CD4-positive, alpha-beta memory T cell (primary cell): ENCODE measurements at regions not wholly inside any gene's neighbourhood (a gene's known extent, or its start where the extent isn't known, plus 50 kb on each side); places are given as distances from the start of the nearest gene placed in this dataset.

Source experiments
- CTCF ChIA-PET: fragments of 350-600 bp; sonication (Branson Sonifier 250); formaldehyde crosslinking; loops from one replicate; lab custom pipeline; 2021; ENCODE audit warnings: inconsistent platforms; ENCODE audit not compliant: partially characterized antibody; lab: Charles Lee
- POLR2A ChIA-PET: fragments of 350-600 bp; sonication (Branson Sonifier 250); formaldehyde crosslinking; loops from one replicate; lab custom pipeline; 2021; ENCODE audit not compliant: partially characterized antibody; lab: Charles Lee
- DNase-seq, 5 donors: peaks; one replicate each; pipeline versions ENCODE4 v3.0.0 to v3.0.0-alpha.2; 2020 to 2022; ENCODE audit warnings: mixed read lengths in 1 of 5
- H3K27ac ChIP-seq: one replicate; pipeline ENCODE4 v1.7.0; 2013; ENCODE audit warnings: low read depth, low read length
- H3K27me3 ChIP-seq: 2 replicates; pipeline ENCODE4 v1.7.0; 2013; ENCODE audit warnings: mild to moderate bottlenecking, low read length, moderate library complexity; ENCODE audit not compliant: insufficient read depth
- H3K36me3 ChIP-seq: 2 replicates; pipeline ENCODE4 v1.7.0; 2013; ENCODE audit warnings: mild to moderate bottlenecking, low read length, moderate library complexity; ENCODE audit not compliant: insufficient read depth
- H3K4me1 ChIP-seq: 2 replicates; pipeline ENCODE4 v1.7.0; 2013; ENCODE audit warnings: mild to moderate bottlenecking, low read length, moderate library complexity; ENCODE audit not compliant: insufficient read depth
- H3K4me3 ChIP-seq, 2 donors: one replicate each; pipeline ENCODE4 v1.7.0; 2013; ENCODE audit warnings: low read length in 2 of 2, mild to moderate bottlenecking in 1 of 2
- H3K9me3 ChIP-seq, 2 donors: one replicate each; pipeline ENCODE4 v1.7.0; 2013; ENCODE audit warnings: low read length in 2 of 2, control low read depth in 1 of 2; ENCODE audit not compliant: control insufficient read depth in 1 of 2
- H3K27ac Mint-ChIP-seq, 7 donors: one replicate each; pipeline ENCODE4 v1.8.0; 2020 to 2021; ENCODE audit warnings: mixed read lengths in 7 of 7, mild to moderate bottlenecking in 6 of 7, inconsistent platforms in 3 of 7, moderate library complexity in 3 of 7
- H3K27me3 Mint-ChIP-seq, 2 donors: one replicate each; pipeline ENCODE4 v1.8.0; 2020 to 2021; ENCODE audit warnings: mixed read lengths in 2 of 2
- H3K36me3 Mint-ChIP-seq, 2 donors: one replicate each; pipeline ENCODE4 v1.8.0; 2020 to 2021; ENCODE audit warnings: mixed read lengths in 2 of 2, inconsistent platforms in 1 of 2, mild to moderate bottlenecking in 1 of 2
- H3K4me1 Mint-ChIP-seq, 4 donors: one replicate each; pipeline ENCODE4 v1.8.0; 2020 to 2021; ENCODE audit warnings: mixed read lengths in 4 of 4, mild to moderate bottlenecking in 1 of 4
- H3K4me3 Mint-ChIP-seq, 8 donors: one replicate each; pipeline ENCODE4 v1.8.0; 2020 to 2021; ENCODE audit warnings: mixed read lengths in 8 of 8, mild to moderate bottlenecking in 7 of 8, moderate library complexity in 6 of 8, inconsistent platforms in 3 of 8
- H3K9me3 Mint-ChIP-seq, 8 donors: one replicate each; pipeline ENCODE4 v1.8.0; 2020 to 2021; ENCODE audit warnings: mixed read lengths in 8 of 8, mild to moderate bottlenecking in 5 of 8, inconsistent platforms in 3 of 8, moderate library complexity in 1 of 8
- intact Hi-C: fragments of 100-400 bp; cut with micrococcal nuclease; formaldehyde crosslinking; loops from one replicate; pipeline ENCODE4 v1.15.1; 2023

DNA sequence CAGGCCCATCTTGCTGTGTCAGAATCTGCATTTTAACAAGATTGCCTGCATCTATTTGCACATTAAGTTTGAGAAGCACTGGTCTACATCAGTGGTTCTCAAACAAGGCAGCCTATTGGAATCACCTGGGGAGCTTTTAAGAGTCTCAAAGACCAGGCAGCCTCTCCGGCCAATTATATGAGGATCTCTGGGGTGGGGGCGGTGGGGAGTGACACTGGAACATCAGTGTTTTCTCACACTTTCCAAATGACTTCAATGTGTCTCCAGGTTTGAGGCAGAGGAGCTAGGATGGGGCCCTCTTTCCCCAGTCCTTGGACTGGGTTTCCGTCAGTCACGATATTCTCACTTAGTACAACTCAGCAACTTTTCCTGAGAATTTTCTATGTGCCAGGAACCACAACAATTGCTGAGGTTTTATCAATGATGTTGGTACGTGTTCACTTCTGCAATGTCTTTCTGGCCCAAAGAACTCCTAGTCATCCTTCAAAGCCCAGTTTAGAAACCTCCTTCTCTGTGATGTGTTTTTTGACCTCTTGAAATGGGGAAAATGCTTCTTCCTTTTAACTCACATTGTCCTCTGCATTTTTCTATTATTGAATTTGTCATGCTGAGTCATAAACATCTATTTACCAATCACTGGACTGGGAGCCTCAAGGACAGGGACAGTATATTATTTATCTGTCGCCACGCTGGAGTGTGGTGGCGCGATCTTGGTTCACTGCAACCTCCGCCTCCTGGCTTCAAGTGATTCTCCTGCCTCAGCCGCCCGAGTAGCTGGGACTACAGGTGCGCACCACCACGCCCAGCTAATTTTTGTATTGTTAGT lies 130.9 kb downstream of the MYCN start:
- Mint-ChIP-seq H3K9me3 (peaks cover 0 to 2% (median 0%) of the 10 kb centered on the region in 8 donors), H3K4me1 (no peaks in the 10 kb centered on the region), H3K4me3 (no peak overlapping the region), H3K27ac (no peak overlapping the region), H3K36me3 (no peaks in the 10 kb centered on the region), H3K27me3 (no peaks in the 10 kb centered on the region)
- no peak overlapping the region for H3K27ac ChIP-seq
- POLR2A ChIA-PET, result no interaction called here
- CTCF ChIA-PET, result no interaction called here
- H3K36me3 ChIP-seq, result no peaks in the 10 kb centered on the region
- no peaks in the 10 kb centered on the region for H3K27me3 ChIP-seq
- no peak for DNase-seq
- no peak overlapping the region for H3K4me3 ChIP-seq
- H3K4me1 ChIP-seq, result no peaks in the 10 kb centered on the region
- intact Hi-C loops, result no loop called here
- H3K9me3 ChIP-seq, result no peaks in the 10 kb centered on the region

- Mint-ChIP-seq H3K36me3 (no peaks in the 10 kb centered on the region), H3K27ac (no peak overlapping the region), H3K4me1 (no peaks in the 10 kb centered on the region), H3K4me3 (no peak overlapping the region), H3K9me3 (peaks cover 0 to 2% (median 0%) of the 10 kb centered on the region in 8 donors), H3K27me3 (no peaks in the 10 kb centered on the region)
- H3K9me3 ChIP-seq, result no peaks in the 10 kb centered on the region
- no peak for DNase-seq
- H3K27ac ChIP-seq, result no peak overlapping the region
- no peaks in the 10 kb centered on the region for H3K4me1 ChIP-seq
- no peaks in the 10 kb centered on the region for H3K27me3 ChIP-seq
- CTCF ChIA-PET, result no interaction called here
- intact Hi-C loops, result no loop called here
- H3K36me3 ChIP-seq, result no peaks in the 10 kb centered on the region
- H3K4me3 ChIP-seq, result no peak overlapping the region
- POLR2A ChIA-PET, result no interaction called here
Measured at GRCh38 chr2:16070648-16070971, 130.3 kb downstream of the MYCN start.

GRCh38 chr2:16069933-16070647 lies 129.7 kb downstream of the MYCN start:
- Mint-ChIP-seq H3K27ac (no peak overlapping the region), H3K4me1 (no peaks in the 10 kb centered on the region), H3K27me3 (no peaks in the 10 kb centered on the region), H3K36me3 (no peaks in the 10 kb centered on the region), H3K4me3 (no peak overlapping the region), H3K9me3 (peaks cover 0 to 2% (median 0%) of the 10 kb centered on the region in 8 donors)
- CTCF ChIA-PET, result no interaction called here
- Histone ChIP-seq H3K4me3 (no peak overlapping the region), H3K27me3 (no peaks in the 10 kb centered on the region), H3K9me3 (no peaks in the 10 kb centered on the region), H3K27ac (no peak overlapping the region), H3K36me3 (no peaks in the 10 kb centered on the region), H3K4me1 (no peaks in the 10 kb centered on the region)
- intact Hi-C loops, result no loop called here
- POLR2A ChIA-PET, result no interaction called here
- DNase-seq, result no peak

DNA sequence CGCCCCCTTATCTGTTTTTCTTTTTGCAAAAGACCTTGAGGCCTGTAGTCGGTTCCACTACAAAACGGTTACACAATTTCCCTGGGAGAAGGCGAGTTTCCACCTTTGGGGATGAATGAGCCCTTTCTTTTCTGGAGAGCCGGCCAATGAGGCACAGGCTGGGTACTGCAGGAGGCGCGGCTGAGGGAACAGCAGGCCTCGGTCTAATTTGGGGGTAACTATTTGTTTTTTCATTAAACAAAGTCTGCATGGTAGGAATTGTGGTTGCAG lies 129.2 kb downstream of the MYCN start:
- CTCF ChIA-PET, result no interaction called here
- no peak overlapping the region for H3K27ac Mint-ChIP-seq

GRCh38 chr2:16068552-16068940 lies 128.2 kb downstream of the MYCN start:
- Histone ChIP-seq H3K36me3 (no peaks in the 10 kb centered on the region), H3K27me3 (no peaks in the 10 kb centered on the region), H3K4me3 (no peak overlapping the region), H3K4me1 (no peaks in the 10 kb centered on the region), H3K27ac (no peak overlapping the region), H3K9me3 (peaks cover 0 to 3% of the 10 kb centered on the region in 2 donors)
- ChIA-PET CTCF (no interaction called here), POLR2A (no interaction called here)
- Mint-ChIP-seq H3K36me3 (no peaks in the 10 kb centered on the region), H3K4me3 (no peak overlapping the region), H3K27me3 (no peaks in the 10 kb centered on the region), H3K9me3 (peaks cover 2 to 8% (median 7%) of the 10 kb centered on the region in 8 donors), H3K27ac (no peak overlapping the region), H3K4me1 (no peaks in the 10 kb centered on the region)
- intact Hi-C loops, result no loop called here
- DNase-seq, result no peak

More for the DNA sequence above, 129.2 kb downstream of the MYCN start:
- no peak for DNase-seq
- no peaks in the 10 kb centered on the region for H3K4me1 ChIP-seq
- H3K27me3 ChIP-seq, result no peaks in the 10 kb centered on the region
- H3K9me3 ChIP-seq, result no peaks in the 10 kb centered on the region
- intact Hi-C loops, result no loop called here
- H3K36me3 ChIP-seq, result no peaks in the 10 kb centered on the region
- POLR2A ChIA-PET, result no interaction called here
- H3K9me3 Mint-ChIP-seq, result peaks cover 0 to 2% (median 0%) of the 10 kb centered on the region in 8 donors
- H3K36me3 Mint-ChIP-seq, result no peaks in the 10 kb centered on the region
- H3K27ac ChIP-seq, result no peak overlapping the region
- no peaks in the 10 kb centered on the region for H3K27me3 Mint-ChIP-seq
- H3K4me1 Mint-ChIP-seq, result no peaks in the 10 kb centered on the region
- no peak overlapping the region for H3K4me3 ChIP-seq
- H3K4me3 Mint-ChIP-seq, result no peak overlapping the region

- H3K36me3 Mint-ChIP-seq, result no peaks in the 10 kb centered on the region
- H3K4me1 Mint-ChIP-seq, result no peaks in the 10 kb centered on the region
- Histone ChIP-seq H3K4me3 (no peak overlapping the region), H3K4me1 (no peaks in the 10 kb centered on the region), H3K27ac (no peak overlapping the region), H3K9me3 (peaks cover 0 to 3% of the 10 kb centered on the region in 2 donors), H3K27me3 (no peaks in the 10 kb centered on the region), H3K36me3 (no peaks in the 10 kb centered on the region)
- no peaks in the 10 kb centered on the region for H3K27me3 Mint-ChIP-seq
- peaks cover 2 to 12% (median 7%) of the 10 kb centered on the region in 8 donors for H3K9me3 Mint-ChIP-seq
- ChIA-PET POLR2A (no interaction called here), CTCF (no interaction called here)
- intact Hi-C loops, result no loop called here
- H3K4me3 Mint-ChIP-seq, result no peak overlapping the region
- H3K27ac Mint-ChIP-seq, result no peak overlapping the region
- no peak for DNase-seq
Measured at GRCh38 chr2:16067866-16068551, 127.7 kb downstream of the MYCN start.

- H3K9me3 Mint-ChIP-seq, result peaks cover 2 to 15% (median 8%) of the 10 kb centered on the region in 8 donors
Measured at GRCh38 chr2:16067444-16067843, 127.1 kb downstream of the MYCN start.

More at GRCh38 chr2:16067444-16067843, 127.1 kb downstream of the MYCN start:
- H3K27ac ChIP-seq, result no peak overlapping the region
- Mint-ChIP-seq H3K4me1 (no peaks in the 10 kb centered on the region), H3K27ac (no peak overlapping the region), H3K36me3 (no peaks in the 10 kb centered on the region), H3K4me3 (no peak overlapping the region), H3K27me3 (no peaks in the 10 kb centered on the region)
- H3K4me1 ChIP-seq, result no peaks in the 10 kb centered on the region
- ChIA-PET CTCF (no interaction called here), POLR2A (no interaction called here)
- peaks cover 0 to 3% of the 10 kb centered on the region in 2 donors for H3K9me3 ChIP-seq
- H3K36me3 ChIP-seq, result no peaks in the 10 kb centered on the region
- no peak overlapping the region for H3K4me3 ChIP-seq
- intact Hi-C loops, result no loop called here
- H3K27me3 ChIP-seq, result no peaks in the 10 kb centered on the region
- no peak for DNase-seq
